ENCODE measurements at regions not wholly inside any gene's neighbourhood (a gene's known extent, or its start where the extent isn't known, plus 50 kb on each side); places are given as distances from the start of the nearest gene placed in this dataset.

DNA sequence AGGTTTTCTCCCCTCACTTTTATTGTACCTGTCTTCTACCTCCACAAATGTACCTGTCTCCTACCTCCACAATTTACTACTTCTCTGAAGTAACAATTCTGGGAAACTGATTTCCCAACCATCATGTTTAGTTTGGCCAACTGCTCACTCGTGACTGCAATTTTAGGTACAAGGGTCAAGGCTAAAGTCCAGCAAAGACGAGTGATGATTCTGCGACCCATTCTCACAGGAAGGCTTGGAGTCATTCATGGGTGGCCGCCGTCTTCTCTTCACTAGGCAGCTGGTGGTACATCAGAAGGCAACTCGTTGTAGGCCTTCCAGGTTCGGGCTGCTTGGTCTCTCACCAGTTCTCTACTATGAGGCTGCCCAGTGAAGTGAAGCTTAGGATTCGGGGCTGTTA is 483.8 kb upstream of the JARID2 start:
- 0 out of 2 replicates have a peak, but pooled peaks cover 4% of the 10 kb centered on the region for H3K27me3 ChIP-seq (ENCODE audit: low read length)
- H3K36me3 ChIP-seq (ENCODE audit: low read length) = no peaks in the 10 kb centered on the region
- H3F3A ChIP-seq (ENCODE audit: insufficient read depth) = no peaks in the 10 kb centered on the region
- H3K9me3 ChIP-seq (ENCODE audit: insufficient read depth, low read length) = no peaks in the 10 kb centered on the region
- H4K20me1 ChIP-seq (ENCODE audit: low read depth, low read length) = no peaks in the 10 kb centered on the region
- no peaks in the 10 kb centered on the region for H3K9me2 ChIP-seq (replicated peaks; ENCODE audit: insufficient read depth, low read length)
- no peak overlapping the region for H3K4me2 ChIP-seq (ENCODE audit: low read depth, low read length, poor library complexity, severe bottlenecking)
- no peak for TF ChIP-seq EZH2phosphoT487 (conservative IDR thresholded peaks at IDR 0.05; ENCODE audit: low read length)
- TF ChIP-seq, protein P1, sequence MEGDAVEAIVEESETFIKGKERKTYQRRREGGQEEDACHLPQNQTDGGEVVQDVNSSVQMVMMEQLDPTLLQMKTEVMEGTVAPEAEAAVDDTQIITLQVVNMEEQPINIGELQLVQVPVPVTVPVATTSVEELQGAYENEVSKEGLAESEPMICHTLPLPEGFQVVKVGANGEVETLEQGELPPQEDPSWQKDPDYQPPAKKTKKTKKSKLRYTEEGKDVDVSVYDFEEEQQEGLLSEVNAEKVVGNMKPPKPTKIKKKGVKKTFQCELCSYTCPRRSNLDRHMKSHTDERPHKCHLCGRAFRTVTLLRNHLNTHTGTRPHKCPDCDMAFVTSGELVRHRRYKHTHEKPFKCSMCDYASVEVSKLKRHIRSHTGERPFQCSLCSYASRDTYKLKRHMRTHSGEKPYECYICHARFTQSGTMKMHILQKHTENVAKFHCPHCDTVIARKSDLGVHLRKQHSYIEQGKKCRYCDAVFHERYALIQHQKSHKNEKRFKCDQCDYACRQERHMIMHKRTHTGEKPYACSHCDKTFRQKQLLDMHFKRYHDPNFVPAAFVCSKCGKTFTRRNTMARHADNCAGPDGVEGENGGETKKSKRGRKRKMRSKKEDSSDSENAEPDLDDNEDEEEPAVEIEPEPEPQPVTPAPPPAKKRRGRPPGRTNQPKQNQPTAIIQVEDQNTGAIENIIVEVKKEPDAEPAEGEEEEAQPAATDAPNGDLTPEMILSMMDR (IDR thresholded peaks at IDR 0.05; ENCODE audit: insufficient read depth, low read length, poor library complexity, severe bottlenecking) = no peak
- no peak overlapping the region for H3K27ac ChIP-seq (ENCODE audit: low read depth, low read length)
- no peak overlapping the region for H3K9ac ChIP-seq (ENCODE audit: low read length)
- H2AFZ ChIP-seq (ENCODE audit: low read depth, low read length, severe bottlenecking) = no peak overlapping the region
- H3K79me2 ChIP-seq (ENCODE audit: insufficient read depth, low read length) = no peaks in the 10 kb centered on the region
- no peak overlapping the region for H3K4me3 ChIP-seq (ENCODE audit: insufficient read depth, low read length, poor library complexity, severe bottlenecking)

DNA sequence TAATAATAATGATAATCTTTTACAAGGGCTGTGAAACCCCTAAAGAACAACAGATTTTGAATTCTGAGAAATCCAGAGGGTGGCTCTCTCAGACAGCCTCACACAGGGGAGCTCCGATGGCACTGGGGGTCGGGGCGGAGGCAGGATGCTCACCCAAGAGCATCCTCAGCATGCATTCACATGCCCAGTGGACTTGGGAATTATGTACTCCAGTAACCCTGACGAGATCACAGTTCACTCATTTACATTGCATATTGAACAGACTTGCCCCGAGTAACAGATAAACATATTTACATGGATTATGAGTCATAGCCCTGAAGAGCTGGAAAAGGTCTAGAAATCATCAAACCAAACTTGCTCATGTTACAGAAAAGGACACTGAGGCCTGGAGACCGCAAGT is 482.7 kb upstream of the JARID2 start:
- no peak for TF ChIP-seq EZH2phosphoT487 (conservative IDR thresholded peaks at IDR 0.05; ENCODE audit: low read length)
- TF ChIP-seq, protein P1 (IDR thresholded peaks at IDR 0.05; ENCODE audit: insufficient read depth, low read length, poor library complexity, severe bottlenecking) = no peak
- no peak overlapping the region for H3K4me3 ChIP-seq (ENCODE audit: insufficient read depth, low read length, poor library complexity, severe bottlenecking)
- no peak overlapping the region for H2AFZ ChIP-seq (ENCODE audit: low read depth, low read length, severe bottlenecking)
- 0 out of 2 replicates have a peak, but pooled peaks cover 4% of the 10 kb centered on the region for H3K27me3 ChIP-seq (ENCODE audit: low read length)
- no peak overlapping the region for H3K9ac ChIP-seq (ENCODE audit: low read length)
- H3K9me3 ChIP-seq (ENCODE audit: insufficient read depth, low read length) = no peaks in the 10 kb centered on the region
- H3K4me2 ChIP-seq (ENCODE audit: low read depth, low read length, poor library complexity, severe bottlenecking) = no peak overlapping the region
- no peaks in the 10 kb centered on the region for H3K36me3 ChIP-seq (ENCODE audit: low read length)
- no peaks in the 10 kb centered on the region for H4K20me1 ChIP-seq (ENCODE audit: low read depth, low read length)
- H3K79me2 ChIP-seq (ENCODE audit: insufficient read depth, low read length) = no peaks in the 10 kb centered on the region
- H3K27ac ChIP-seq (ENCODE audit: low read depth, low read length) = no peak overlapping the region
- no peaks in the 10 kb centered on the region for H3K9me2 ChIP-seq (replicated peaks; ENCODE audit: insufficient read depth, low read length)
- H3F3A ChIP-seq (ENCODE audit: insufficient read depth) = no peaks in the 10 kb centered on the region

- Histone ChIP-seq H3K4me2 (ENCODE audit: low read depth, low read length, poor library complexity, severe bottlenecking) (no peak overlapping the region), H3K27ac (ENCODE audit: low read depth, low read length) (no peak overlapping the region), H2AFZ (ENCODE audit: low read depth, low read length, severe bottlenecking) (no peak overlapping the region), H3K4me3 (ENCODE audit: insufficient read depth, low read length, poor library complexity, severe bottlenecking) (no peak overlapping the region), H4K20me1 (ENCODE audit: low read depth, low read length) (no peaks in the 10 kb centered on the region), H3K9me3 (ENCODE audit: insufficient read depth, low read length) (no peaks in the 10 kb centered on the region), H3F3A (ENCODE audit: insufficient read depth) (no peaks in the 10 kb centered on the region), H3K79me2 (ENCODE audit: insufficient read depth, low read length) (no peaks in the 10 kb centered on the region), H3K9me2 (replicated peaks; ENCODE audit: insufficient read depth, low read length) (no peaks in the 10 kb centered on the region), H3K27me3 (ENCODE audit: low read length) (0 out of 2 replicates have a peak, but pooled peaks cover 4% of the 10 kb centered on the region), H3K36me3 (ENCODE audit: low read length) (no peaks in the 10 kb centered on the region), H3K9ac (ENCODE audit: low read length) (no peak overlapping the region)
- no peak for TF ChIP-seq EZH2phosphoT487 (conservative IDR thresholded peaks at IDR 0.05; ENCODE audit: low read length)
- TF ChIP-seq, protein P1 (IDR thresholded peaks at IDR 0.05; ENCODE audit: insufficient read depth, low read length, poor library complexity, severe bottlenecking) = no peak
These were observed 482.3 kb upstream of the JARID2 start for GRCh38 chr6:14763616-14764015.
